ENCODE measurements at regions not wholly inside any gene's neighbourhood (a gene's known extent, or its start where the extent isn't known, plus 50 kb on each side); places are given as distances from the start of the nearest gene placed in this dataset.
"Not testable (repeated sequence)": the region's sequence is repeated elsewhere in the genome, so short reads cannot be mapped to it uniquely, and the experiment has no call there.

GRCh38 chr5:126126574-126126973, 296.6 kb upstream of the GRAMD2B start:
- ChIA-PET SMC1A (ENCODE audit: uncharacterized antibody, unreplicated experiment) (no interaction called here), POLR2A (interaction anchor here (0.5 kb wide), 1 partner anchor 1446 kb away, joined by 3 read pairs; no protein-coding TSS in a partner anchor), CTCF (no interaction called here), RAD21 (ENCODE audit: unreplicated experiment) (no interaction called here)
- Histone ChIP-seq H4K20me1 (ENCODE audit: control insufficient read depth, insufficient read depth) (no peaks in the 10 kb centered on the region), H3K36me3 (ENCODE audit: control insufficient read depth in 2 of 2, insufficient read depth in 2 of 2, low read length in 1 of 2) (no peaks in the 10 kb centered on the region), H3K9me3 (replicated peaks; ENCODE audit: control insufficient read depth, insufficient read depth, low read length) (no peaks in the 10 kb centered on the region), H3K27ac (ENCODE audit: control insufficient read depth, insufficient read depth) (no peak overlapping the region), H3K4me3 (no peak overlapping the region), H3K9ac (ENCODE audit: control insufficient read depth, insufficient read depth, low read length) (no peak overlapping the region), H3K4me1 (ENCODE audit: control insufficient read depth, insufficient read depth, low read length) (no peaks in the 10 kb centered on the region), H2AFZ (ENCODE audit: control insufficient read depth, low read depth, low read length) (no peak overlapping the region), H3K27me3 (replicated peaks in 1 of 2; ENCODE audit: control insufficient read depth in 2 of 2, insufficient read depth in 2 of 2, low read length in 1 of 2) (no peaks in the 10 kb centered on the region), H3K79me2 (ENCODE audit: control insufficient read depth, insufficient read depth, low read length) (no peaks in the 10 kb centered on the region), H3K4me2 (ENCODE audit: control insufficient read depth, insufficient read depth) (no peak overlapping the region)
- no peak for TF ChIP-seq WRNIP1 (IDR thresholded peaks at IDR 0.05; ENCODE audit: borderline replicate concordance, low read depth, low read length)
- TF ChIP-seq ZBED1 (IDR thresholded peaks at IDR 0.05; ENCODE audit: borderline replicate concordance): no peak
- TF ChIP-seq CREB1 (IDR thresholded peaks at IDR 0.05; ENCODE audit: low read depth): no peak
- TF ChIP-seq NFYA (IDR thresholded peaks at IDR 0.05; ENCODE audit: borderline replicate concordance, low read depth, low read length): no peak
- TF ChIP-seq, protein P1, sequence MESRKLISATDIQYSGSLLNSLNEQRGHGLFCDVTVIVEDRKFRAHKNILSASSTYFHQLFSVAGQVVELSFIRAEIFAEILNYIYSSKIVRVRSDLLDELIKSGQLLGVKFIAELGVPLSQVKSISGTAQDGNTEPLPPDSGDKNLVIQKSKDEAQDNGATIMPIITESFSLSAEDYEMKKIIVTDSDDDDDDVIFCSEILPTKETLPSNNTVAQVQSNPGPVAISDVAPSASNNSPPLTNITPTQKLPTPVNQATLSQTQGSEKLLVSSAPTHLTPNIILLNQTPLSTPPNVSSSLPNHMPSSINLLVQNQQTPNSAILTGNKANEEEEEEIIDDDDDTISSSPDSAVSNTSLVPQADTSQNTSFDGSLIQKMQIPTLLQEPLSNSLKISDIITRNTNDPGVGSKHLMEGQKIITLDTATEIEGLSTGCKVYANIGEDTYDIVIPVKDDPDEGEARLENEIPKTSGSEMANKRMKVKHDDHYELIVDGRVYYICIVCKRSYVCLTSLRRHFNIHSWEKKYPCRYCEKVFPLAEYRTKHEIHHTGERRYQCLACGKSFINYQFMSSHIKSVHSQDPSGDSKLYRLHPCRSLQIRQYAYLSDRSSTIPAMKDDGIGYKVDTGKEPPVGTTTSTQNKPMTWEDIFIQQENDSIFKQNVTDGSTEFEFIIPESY (IDR thresholded peaks at IDR 0.05): no peak
- TF ChIP-seq BMI1 (IDR thresholded peaks at IDR 0.05; ENCODE audit: borderline replicate concordance): no peak
- DNase-seq (ENCODE audit: low read depth, low spot score) (no peak), FAIRE-seq (no peak), ATAC-seq (no peak)
- BruUV-seq (replicated peaks): no TSS peak
- 40% methylated on average over 4 of the region's 4 CpGs for WGBS (ENCODE audit: insufficient coverage, insufficient replicate concordance, low lambda C conversion rate, missing lambda C conversion rate)
- intact Hi-C loops (cut with micrococcal nuclease; ENCODE audit: unreplicated experiment) (no loop called here), in situ Hi-C loops (cut with MboI) (no loop called here)

DNA sequence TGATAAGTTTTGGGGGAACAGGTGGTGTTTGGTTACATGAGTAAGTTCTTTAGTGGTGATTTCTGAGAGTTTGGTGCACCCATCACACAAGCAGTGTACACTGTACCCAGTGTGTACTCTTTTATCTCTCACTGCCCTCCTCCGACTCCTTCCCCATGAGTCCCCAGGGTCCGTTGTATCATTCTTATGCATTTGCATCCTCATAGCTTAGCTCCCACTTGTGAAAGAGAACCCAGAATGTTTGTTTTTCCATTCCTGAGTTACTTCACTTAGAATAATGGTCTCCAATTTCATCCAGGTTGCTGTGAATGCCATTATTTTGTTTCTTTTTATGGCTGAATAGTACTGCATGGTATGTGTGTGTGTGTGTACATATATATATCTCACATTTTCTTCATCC, 295.8 kb upstream of the GRAMD2B start:
- in situ Hi-C loops (cut with MboI); intact Hi-C loops (cut with micrococcal nuclease; ENCODE audit: unreplicated experiment); H3K27me3 ChIP-seq (replicated peaks in 1 of 2; ENCODE audit: control insufficient read depth in 2 of 2, insufficient read depth in 2 of 2, low read length in 1 of 2); BruUV-seq (replicated peaks); SMC1A ChIA-PET (ENCODE audit: uncharacterized antibody, unreplicated experiment); H3K36me3 ChIP-seq (ENCODE audit: control insufficient read depth in 2 of 2, insufficient read depth in 2 of 2, low read length in 1 of 2); H3K9me3 ChIP-seq (replicated peaks; ENCODE audit: control insufficient read depth, insufficient read depth, low read length); H3K4me1 ChIP-seq (ENCODE audit: control insufficient read depth, insufficient read depth, low read length); DNase-seq (ENCODE audit: low read depth, low spot score); FAIRE-seq; H3K4me2 ChIP-seq (ENCODE audit: control insufficient read depth, insufficient read depth); H4K20me1 ChIP-seq (ENCODE audit: control insufficient read depth, insufficient read depth); CTCF ChIA-PET; H3K9ac ChIP-seq (ENCODE audit: control insufficient read depth, insufficient read depth, low read length); H3K27ac ChIP-seq (ENCODE audit: control insufficient read depth, insufficient read depth); ATAC-seq; H3K4me3 ChIP-seq; POLR2A ChIA-PET; RAD21 ChIA-PET (ENCODE audit: unreplicated experiment); H2AFZ ChIP-seq (ENCODE audit: control insufficient read depth, low read depth, low read length); H3K79me2 ChIP-seq (ENCODE audit: control insufficient read depth, insufficient read depth, low read length): not testable (repeated sequence)
- 0% methylated on average over 2 of the region's 2 CpGs for WGBS (ENCODE audit: insufficient coverage, insufficient replicate concordance, low lambda C conversion rate, missing lambda C conversion rate)

Data from GM12878 (cell line).